Activated naive CD4-positive, alpha-beta T cell treated with anti-CD3 and anti-CD28 coated beads, Interleukin-2, amount 10 ng/mL, durations not matched to agents 7 days and 5 days (primary cell): ENCODE measurements at regions not wholly inside any gene's neighbourhood (a gene's known extent, or its start where the extent isn't known, plus 50 kb on each side); places are given as distances from the start of the nearest gene placed in this dataset.
"Not testable (repeated sequence)": the region's sequence is repeated elsewhere in the genome, so short reads cannot be mapped to it uniquely, and the experiment has no call there.

Experiments used
- CTCF ChIA-PET: fragments of 350-600 bp; sonication (Branson Sonifier 250); formaldehyde crosslinking; loops from one replicate; lab custom pipeline; 2021; ENCODE audit warnings: antibody characterized with exemption; lab: Charles Lee
- DNase-seq: peaks from one replicate; pipeline ENCODE4 v3.0.0-alpha.2; 2020
- H3K27ac Mint-ChIP-seq: one replicate; pipeline ENCODE4 v1.8.0; 2021; ENCODE audit warnings: mild to moderate bottlenecking, moderate library complexity, mixed read lengths
- H3K27me3 Mint-ChIP-seq: one replicate; pipeline ENCODE4 v1.8.0; 2021; ENCODE audit warnings: mild to moderate bottlenecking, mixed read lengths
- H3K36me3 Mint-ChIP-seq: one replicate; pipeline ENCODE4 v1.8.0; 2021; ENCODE audit warnings: mixed read lengths
- H3K4me1 Mint-ChIP-seq: one replicate; pipeline ENCODE4 v1.8.0; 2021; ENCODE audit warnings: mixed read lengths
- H3K4me3 Mint-ChIP-seq: one replicate; pipeline ENCODE4 v1.8.0; 2021; ENCODE audit warnings: mild to moderate bottlenecking, moderate library complexity, mixed read lengths
- H3K9me3 Mint-ChIP-seq: one replicate; pipeline ENCODE4 v1.8.0; 2021; ENCODE audit warnings: mixed read lengths

- H3K4me1 Mint-ChIP-seq, CTCF ChIA-PET, DNase-seq, H3K27me3 Mint-ChIP-seq, H3K9me3 Mint-ChIP-seq, H3K36me3 Mint-ChIP-seq, H3K4me3 Mint-ChIP-seq, H3K27ac Mint-ChIP-seq: not testable (repeated sequence)
These were observed 198.0 kb downstream of the MEIS1 start for GRCh38 chr2:66632882-66633281.

GRCh38 chr2:66633631-66634030 is 198.7 kb downstream of the MEIS1 start:
- no peak overlapping the region for H3K27ac Mint-ChIP-seq
- H3K4me3 Mint-ChIP-seq = no peak overlapping the region
- DNase-seq = no peak
- H3K27me3 Mint-ChIP-seq = no peaks in the 10 kb centered on the region
- H3K36me3 Mint-ChIP-seq = no peaks in the 10 kb centered on the region
- H3K9me3 Mint-ChIP-seq = peaks cover 3% of the 10 kb centered on the region
- H3K4me1 Mint-ChIP-seq = no peaks in the 10 kb centered on the region
- CTCF ChIA-PET = no interaction called here

- Mint-ChIP-seq H3K4me3 (no peak overlapping the region), H3K36me3 (no peaks in the 10 kb centered on the region), H3K27ac (no peak overlapping the region), H3K27me3 (no peaks in the 10 kb centered on the region), H3K4me1 (no peaks in the 10 kb centered on the region), H3K9me3 (peaks cover 3% of the 10 kb centered on the region)
- no peak for DNase-seq
- CTCF ChIA-PET = interaction anchor here (0.7 kb wide), 1 partner anchor 884 kb away, joined by 3 read pairs; no protein-coding TSS in a partner anchor
These were observed 199.9 kb downstream of the MEIS1 start for GRCh38 chr2:66634784-66635183.

DNA sequence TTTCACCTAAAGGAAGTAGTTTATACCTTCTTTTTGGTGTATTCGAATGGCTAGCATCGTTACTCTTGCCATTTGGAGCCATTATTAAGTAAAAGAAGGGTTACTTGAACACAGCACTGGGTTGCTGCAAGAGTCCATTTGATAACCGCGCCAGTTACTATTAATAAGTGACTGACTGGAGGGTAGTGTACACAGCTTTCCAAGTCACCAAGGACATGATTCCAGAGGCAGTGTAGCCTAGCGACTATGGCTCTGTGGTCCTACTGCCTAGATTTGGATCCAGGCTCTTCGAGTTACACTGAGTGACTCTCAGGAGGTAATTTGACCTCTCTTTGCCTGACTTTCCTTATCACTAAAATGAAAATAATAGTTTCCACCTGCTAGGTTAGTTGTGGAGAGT is 206.8 kb downstream of the MEIS1 start:
- peaks cover 3% of the 10 kb centered on the region for H3K9me3 Mint-ChIP-seq
- H3K4me1 Mint-ChIP-seq = no peaks in the 10 kb centered on the region
- no peaks in the 10 kb centered on the region for H3K27me3 Mint-ChIP-seq
- no peak for DNase-seq
- no peaks in the 10 kb centered on the region for H3K36me3 Mint-ChIP-seq
- H3K4me3 Mint-ChIP-seq = no peak overlapping the region
- H3K27ac Mint-ChIP-seq = no peak overlapping the region
- CTCF ChIA-PET = no interaction called here

DNA sequence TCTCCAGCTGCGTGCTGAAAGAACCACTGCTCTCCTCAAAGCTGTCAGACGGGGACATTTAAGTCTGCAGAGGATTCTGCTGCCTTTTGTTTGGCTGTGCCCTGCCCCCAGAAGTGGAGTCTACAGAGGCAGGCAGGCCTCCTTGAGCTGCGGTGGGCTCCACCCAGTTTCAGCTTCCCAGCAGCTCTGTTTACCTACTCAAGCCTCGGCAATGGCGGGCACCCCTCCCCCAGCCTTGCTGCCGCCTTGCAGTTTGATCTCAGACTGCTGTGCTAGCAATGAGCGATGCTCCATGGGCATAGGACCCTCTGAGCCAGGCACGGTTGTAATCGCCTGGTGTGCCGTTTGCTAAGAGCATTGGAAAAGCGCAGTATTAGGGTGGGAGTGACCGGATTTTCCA is 213.2 kb downstream of the MEIS1 start:
- H3K27me3 Mint-ChIP-seq, CTCF ChIA-PET, H3K4me3 Mint-ChIP-seq: not testable (repeated sequence)

DNA sequence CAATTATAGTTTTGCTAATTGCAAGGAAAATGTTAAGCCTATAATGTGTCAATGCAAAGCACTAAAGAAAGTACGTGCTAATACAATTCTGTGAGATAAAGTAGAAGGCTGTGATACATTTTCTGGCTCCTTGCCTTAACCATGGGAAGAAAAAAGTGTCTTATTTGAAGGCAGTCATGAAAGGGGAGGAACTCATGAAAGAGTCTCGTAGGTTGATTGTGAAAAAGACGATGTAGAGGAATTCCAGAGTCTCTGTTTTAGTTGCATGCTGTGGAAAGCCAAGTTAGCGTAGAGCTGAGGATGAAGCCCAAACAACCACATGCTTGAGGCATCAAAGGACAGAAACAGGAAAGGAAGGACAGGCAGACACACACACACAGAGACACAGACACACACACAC is 214.1 kb downstream of the MEIS1 start:
- Mint-ChIP-seq H3K36me3 (no peaks in the 10 kb centered on the region), H3K27ac (no peak overlapping the region), H3K27me3 (no peaks in the 10 kb centered on the region), H3K4me3 (no peak overlapping the region), H3K4me1 (no peaks in the 10 kb centered on the region), H3K9me3 (peaks cover 14% of the 10 kb centered on the region)
- CTCF ChIA-PET = no interaction called here
- no peak for DNase-seq

More for the DNA sequence above, 213.2 kb downstream of the MEIS1 start:
- not testable (repeated sequence) for H3K4me1 Mint-ChIP-seq, H3K36me3 Mint-ChIP-seq, DNase-seq, H3K27ac Mint-ChIP-seq
- H3K9me3 Mint-ChIP-seq = peaks cover 14% of the 10 kb centered on the region

- CTCF ChIA-PET = no interaction called here
- Mint-ChIP-seq H3K36me3 (no peaks in the 10 kb centered on the region), H3K27ac (no peak overlapping the region), H3K4me3 (no peak overlapping the region), H3K27me3 (no peaks in the 10 kb centered on the region), H3K4me1 (no peaks in the 10 kb centered on the region), H3K9me3 (peaks cover 11% of the 10 kb centered on the region)
- DNase-seq = no peak
These were observed 216.4 kb downstream of the MEIS1 start for GRCh38 chr2:66651295-66651694.

GRCh38 chr2:66660804-66661203 is 225.9 kb downstream of the MEIS1 start:
- Mint-ChIP-seq H3K4me1 (no peaks in the 10 kb centered on the region), H3K27me3 (no peaks in the 10 kb centered on the region), H3K4me3 (no peak overlapping the region), H3K36me3 (no peaks in the 10 kb centered on the region), H3K27ac (no peak overlapping the region), H3K9me3 (peaks cover 7% of the 10 kb centered on the region)
- CTCF ChIA-PET = no interaction called here
- DNase-seq = no peak

GRCh38 chr2:66661253-66662173 is 226.6 kb downstream of the MEIS1 start:
- H3K4me1 Mint-ChIP-seq = no peaks in the 10 kb centered on the region
- no peak for DNase-seq
- H3K4me3 Mint-ChIP-seq = no peak overlapping the region
- CTCF ChIA-PET = no interaction called here
- H3K9me3 Mint-ChIP-seq = peaks cover 7% of the 10 kb centered on the region
- no peaks in the 10 kb centered on the region for H3K27me3 Mint-ChIP-seq
- no peak overlapping the region for H3K27ac Mint-ChIP-seq
- H3K36me3 Mint-ChIP-seq = no peaks in the 10 kb centered on the region

DNA sequence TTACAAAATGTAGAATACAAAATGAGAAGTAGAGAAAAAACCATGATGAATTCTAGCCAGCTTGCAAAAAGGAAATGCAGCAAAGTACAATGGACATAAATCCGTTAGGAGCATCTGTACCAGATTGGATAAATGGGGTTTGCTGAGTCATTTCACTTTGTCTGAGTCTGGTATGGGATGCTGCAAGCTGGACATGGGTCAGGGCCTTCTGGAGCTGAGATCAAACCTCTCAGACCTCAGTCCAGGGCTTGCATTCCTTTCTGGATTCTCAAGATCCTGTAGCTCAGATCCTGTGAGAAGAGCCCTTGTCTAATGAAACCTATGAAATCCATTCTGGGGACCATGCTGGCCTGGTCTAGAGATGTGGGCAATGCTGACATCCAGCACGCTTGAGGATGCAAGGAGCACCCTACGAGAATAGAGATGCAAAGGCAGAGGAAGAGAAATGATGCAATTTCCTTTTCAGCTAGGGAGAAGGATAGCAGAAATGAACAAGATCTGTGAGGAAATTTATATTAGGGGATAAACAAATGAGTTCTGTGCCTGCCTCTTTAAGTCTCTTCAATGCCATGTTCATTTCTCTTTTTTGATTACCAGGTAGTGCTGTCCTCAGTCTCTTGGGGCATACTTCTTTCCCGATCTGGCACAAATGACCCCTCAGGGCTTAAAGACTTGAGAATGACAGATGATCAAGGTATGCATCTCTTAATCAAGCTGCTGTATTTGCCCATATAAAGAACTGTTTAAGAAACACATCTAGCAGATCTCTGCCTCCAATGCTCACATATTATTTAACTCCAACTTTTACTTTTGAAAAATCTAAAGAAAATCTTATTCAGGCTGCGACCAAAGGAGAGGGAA is 230.4 kb downstream of the MEIS1 start:
- Mint-ChIP-seq H3K4me3 (no peak overlapping the region), H3K4me1 (no peaks in the 10 kb centered on the region), H3K27me3 (no peaks in the 10 kb centered on the region), H3K9me3 (peaks cover 3% of the 10 kb centered on the region), H3K27ac (no peak overlapping the region), H3K36me3 (no peaks in the 10 kb centered on the region)
- CTCF ChIA-PET = no interaction called here
- no peak for DNase-seq

GRCh38 chr2:66667301-66667700 is 232.4 kb downstream of the MEIS1 start:
- no peak for DNase-seq
- Mint-ChIP-seq H3K27ac (no peak overlapping the region), H3K4me1 (no peaks in the 10 kb centered on the region), H3K9me3 (peaks cover 3% of the 10 kb centered on the region), H3K27me3 (no peaks in the 10 kb centered on the region), H3K4me3 (no peak overlapping the region), H3K36me3 (no peaks in the 10 kb centered on the region)
- CTCF ChIA-PET = no interaction called here

GRCh38 chr2:66673286-66673685 is 238.4 kb downstream of the MEIS1 start:
- H3K27me3 Mint-ChIP-seq = no peaks in the 10 kb centered on the region
- no peak overlapping the region for H3K27ac Mint-ChIP-seq
- H3K9me3 Mint-ChIP-seq = no peaks in the 10 kb centered on the region
- H3K4me1 Mint-ChIP-seq = no peaks in the 10 kb centered on the region
- DNase-seq = no peak
- no peaks in the 10 kb centered on the region for H3K36me3 Mint-ChIP-seq
- no peak overlapping the region for H3K4me3 Mint-ChIP-seq
- CTCF ChIA-PET = no interaction called here

- no peak overlapping the region for H3K4me3 Mint-ChIP-seq
- H3K27me3 Mint-ChIP-seq = no peaks in the 10 kb centered on the region
- DNase-seq = no peak
- H3K9me3 Mint-ChIP-seq = no peaks in the 10 kb centered on the region
- H3K4me1 Mint-ChIP-seq = no peaks in the 10 kb centered on the region
- CTCF ChIA-PET = no interaction called here
- no peaks in the 10 kb centered on the region for H3K36me3 Mint-ChIP-seq
- no peak overlapping the region for H3K27ac Mint-ChIP-seq
These were observed 239.2 kb downstream of the MEIS1 start for GRCh38 chr2:66674087-66674486.

- CTCF ChIA-PET = no interaction called here
- Mint-ChIP-seq H3K27ac (no peak overlapping the region), H3K4me1 (no peaks in the 10 kb centered on the region), H3K4me3 (no peak overlapping the region), H3K27me3 (no peaks in the 10 kb centered on the region), H3K36me3 (no peaks in the 10 kb centered on the region), H3K9me3 (no peaks in the 10 kb centered on the region)
- no peak for DNase-seq
These were observed 240.7 kb downstream of the MEIS1 start for GRCh38 chr2:66675591-66675990.

GRCh38 chr2:66679442-66679841 is 244.5 kb downstream of the MEIS1 start:
- no peaks in the 10 kb centered on the region for H3K27me3 Mint-ChIP-seq
- no peaks in the 10 kb centered on the region for H3K9me3 Mint-ChIP-seq
- no peak overlapping the region for H3K27ac Mint-ChIP-seq
- CTCF ChIA-PET = no interaction called here
- H3K4me1 Mint-ChIP-seq = no peaks in the 10 kb centered on the region
- no peaks in the 10 kb centered on the region for H3K36me3 Mint-ChIP-seq
- DNase-seq = no peak
- H3K4me3 Mint-ChIP-seq = no peak overlapping the region
